PC-3 (cell line): ENCODE measurements at regions not wholly inside any gene's neighbourhood (a gene's known extent, or its start where the extent isn't known, plus 50 kb on each side); places are given as distances from the start of the nearest gene placed in this dataset.

ENCODE experiments used
- EZH2 ChIP-seq: fragments of 300-600 bp; sonication (generic); IDR thresholded peaks from one replicate; pipeline ENCODE4 v1.6.1; 2017; ENCODE audit warnings: antibody characterized with exemption, mild to moderate bottlenecking, low read length; ENCODE audit not compliant: unreplicated experiment
- EZH2phosphoT487 ChIP-seq: fragments of 300-600 bp; sonication (generic); IDR thresholded peaks from 2 replicates; pipeline ENCODE4 v1.6.1; 2018; ENCODE audit warnings: mild to moderate bottlenecking, antibody characterized with exemption, low read length, borderline replicate concordance
- TF ChIP-seq, protein P1 (sequence below): fragments of 300-600 bp; sonication (generic); conservative IDR thresholded peaks from 2 replicates; pipeline ENCODE4 v1.5.1; 2017; ENCODE audit warnings: antibody characterized with exemption, low read depth, mild to moderate bottlenecking, low read length

- TF ChIP-seq, protein P1, sequence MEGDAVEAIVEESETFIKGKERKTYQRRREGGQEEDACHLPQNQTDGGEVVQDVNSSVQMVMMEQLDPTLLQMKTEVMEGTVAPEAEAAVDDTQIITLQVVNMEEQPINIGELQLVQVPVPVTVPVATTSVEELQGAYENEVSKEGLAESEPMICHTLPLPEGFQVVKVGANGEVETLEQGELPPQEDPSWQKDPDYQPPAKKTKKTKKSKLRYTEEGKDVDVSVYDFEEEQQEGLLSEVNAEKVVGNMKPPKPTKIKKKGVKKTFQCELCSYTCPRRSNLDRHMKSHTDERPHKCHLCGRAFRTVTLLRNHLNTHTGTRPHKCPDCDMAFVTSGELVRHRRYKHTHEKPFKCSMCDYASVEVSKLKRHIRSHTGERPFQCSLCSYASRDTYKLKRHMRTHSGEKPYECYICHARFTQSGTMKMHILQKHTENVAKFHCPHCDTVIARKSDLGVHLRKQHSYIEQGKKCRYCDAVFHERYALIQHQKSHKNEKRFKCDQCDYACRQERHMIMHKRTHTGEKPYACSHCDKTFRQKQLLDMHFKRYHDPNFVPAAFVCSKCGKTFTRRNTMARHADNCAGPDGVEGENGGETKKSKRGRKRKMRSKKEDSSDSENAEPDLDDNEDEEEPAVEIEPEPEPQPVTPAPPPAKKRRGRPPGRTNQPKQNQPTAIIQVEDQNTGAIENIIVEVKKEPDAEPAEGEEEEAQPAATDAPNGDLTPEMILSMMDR, result no peak
- TF ChIP-seq EZH2, result no peak
- no peak for TF ChIP-seq EZH2phosphoT487
These were observed 429.2 kb downstream of the TDRD15 start for GRCh38 chr2:21552981-21553380.
